HUES64 (cell line): ENCODE measurements at regions not wholly inside any gene's neighbourhood (a gene's known extent, or its start where the extent isn't known, plus 50 kb on each side); places are given as distances from the start of the nearest gene placed in this dataset.
"Not testable (repeated sequence)": the region's sequence is repeated elsewhere in the genome, so short reads cannot be mapped to it uniquely, and the experiment has no call there.

ENCODE experiments used
- H3K27ac ChIP-seq: 2 replicates; pipeline ENCODE4 v1.7.0; 2013; ENCODE audit warnings: low read depth, low read length, inconsistent platforms
- H3K27me3 ChIP-seq: 2 replicates; pipeline ENCODE4 v1.6.1; 2013; ENCODE audit warnings: mild to moderate bottlenecking, low read length; ENCODE audit not compliant: insufficient read depth
- H3K36me3 ChIP-seq: 2 replicates; pipeline ENCODE4 v1.6.1; 2013; ENCODE audit warnings: mild to moderate bottlenecking, low read length; ENCODE audit not compliant: insufficient read depth
- H3K4me1 ChIP-seq: 2 replicates; pipeline ENCODE4 v1.6.1; 2013; ENCODE audit warnings: mild to moderate bottlenecking, low read length, moderate library complexity; ENCODE audit not compliant: insufficient read depth
- H3K4me3 ChIP-seq: 2 replicates; pipeline ENCODE4 v1.5.1; 2013; ENCODE audit warnings: mild to moderate bottlenecking, low read length, moderate library complexity
- H3K9ac ChIP-seq: 2 replicates; pipeline ENCODE4 v1.6.1; 2013; ENCODE audit warnings: mild to moderate bottlenecking, low read depth, low read length
- H3K9me3 ChIP-seq: 2 replicates; pipeline ENCODE4 v1.6.1; 2013; ENCODE audit warnings: low read depth, low read length; ENCODE audit not compliant: insufficient read depth
- WGBS: fragments of 150-250, 120-280 bp; methylation state at CpG from one replicate; pipeline ENCODE4 v1.1.7; 2013; ENCODE audit warnings: missing lambda C conversion rate; 5-methylcytosine and 5-hydroxymethylcytosine counted together

- no peaks in the 10 kb centered on the region for H3K9me3 ChIP-seq
- no peaks in the 10 kb centered on the region for H3K4me1 ChIP-seq
- no peaks in the 10 kb centered on the region for H3K36me3 ChIP-seq
- no peak overlapping the region for H3K27ac ChIP-seq
- 97% methylated on average over 4 of the region's 4 CpGs for WGBS
- H3K4me3 ChIP-seq: no peak overlapping the region
- H3K27me3 ChIP-seq: no peaks in the 10 kb centered on the region
- H3K9ac ChIP-seq: no peak overlapping the region
Measured at GRCh38 chr5:110869927-110870326, 131.1 kb downstream of the SLC25A46 start.

GRCh38 chr5:110872200-110872599, 133.4 kb downstream of the SLC25A46 start:
- Histone ChIP-seq H3K36me3 (no peaks in the 10 kb centered on the region), H3K27ac (no peak overlapping the region), H3K27me3 (no peaks in the 10 kb centered on the region), H3K9me3 (no peaks in the 10 kb centered on the region), H3K4me1 (no peaks in the 10 kb centered on the region), H3K9ac (no peak overlapping the region), H3K4me3 (no peak overlapping the region)
- 94% methylated on average over 15 of the region's 15 CpGs for WGBS

GRCh38 chr5:110872963-110873362, 134.2 kb downstream of the SLC25A46 start:
- H3K9me3 ChIP-seq: no peaks in the 10 kb centered on the region
- H3K9ac ChIP-seq: no peak overlapping the region
- no peak overlapping the region for H3K4me3 ChIP-seq
- no peaks in the 10 kb centered on the region for H3K27me3 ChIP-seq
- H3K27ac ChIP-seq: no peak overlapping the region
- H3K36me3 ChIP-seq: no peaks in the 10 kb centered on the region
- WGBS: 97% methylated on average over 7 of the region's 7 CpGs
- no peaks in the 10 kb centered on the region for H3K4me1 ChIP-seq

GRCh38 chr5:110873773-110874437, 135.1 kb downstream of the SLC25A46 start:
- H3K27ac ChIP-seq: no peak overlapping the region
- no peaks in the 10 kb centered on the region for H3K9me3 ChIP-seq
- 50% methylated on average over 2 of the region's 3 CpGs for WGBS

GRCh38 chr5:110875115-110875514, 136.3 kb downstream of the SLC25A46 start:
- not testable (repeated sequence) for H3K27ac ChIP-seq, H3K9me3 ChIP-seq, H3K27me3 ChIP-seq, H3K4me3 ChIP-seq, H3K4me1 ChIP-seq, H3K36me3 ChIP-seq, H3K9ac ChIP-seq

More at GRCh38 chr5:110873773-110874437, 135.1 kb downstream of the SLC25A46 start:
- Histone ChIP-seq H3K36me3 (no peaks in the 10 kb centered on the region), H3K4me3 (no peak overlapping the region), H3K9ac (no peak overlapping the region), H3K27me3 (no peaks in the 10 kb centered on the region), H3K4me1 (no peaks in the 10 kb centered on the region)

GRCh38 chr5:110878115-110878514, 139.3 kb downstream of the SLC25A46 start:
- Histone ChIP-seq H3K4me3 (no peak overlapping the region), H3K9ac (no peak overlapping the region), H3K4me1 (no peaks in the 10 kb centered on the region), H3K36me3 (no peaks in the 10 kb centered on the region), H3K9me3 (no peaks in the 10 kb centered on the region), H3K27ac (no peak overlapping the region), H3K27me3 (no peaks in the 10 kb centered on the region)

GRCh38 chr5:110879675-110880074, 140.9 kb downstream of the SLC25A46 start:
- Histone ChIP-seq H3K27me3 (no peaks in the 10 kb centered on the region), H3K4me1 (no peaks in the 10 kb centered on the region), H3K27ac (no peak overlapping the region), H3K4me3 (no peak overlapping the region), H3K9ac (no peak overlapping the region), H3K36me3 (no peaks in the 10 kb centered on the region), H3K9me3 (no peaks in the 10 kb centered on the region)
- WGBS: 90% methylated on average over 4 of the region's 4 CpGs

GRCh38 chr5:110880413-110880812, 141.6 kb downstream of the SLC25A46 start:
- no peak overlapping the region for H3K4me3 ChIP-seq
- H3K36me3 ChIP-seq: no peaks in the 10 kb centered on the region
- WGBS: 95% methylated on average over 2 of the region's 2 CpGs
- H3K9ac ChIP-seq: no peak overlapping the region
- H3K9me3 ChIP-seq: no peaks in the 10 kb centered on the region
- H3K27me3 ChIP-seq: no peaks in the 10 kb centered on the region
- H3K27ac ChIP-seq: no peak overlapping the region
- H3K4me1 ChIP-seq: no peaks in the 10 kb centered on the region

GRCh38 chr5:110884005-110884404, 145.2 kb downstream of the SLC25A46 start:
- WGBS: 95% methylated on average over 2 of the region's 2 CpGs
- Histone ChIP-seq H3K9me3 (no peaks in the 10 kb centered on the region), H3K36me3 (no peaks in the 10 kb centered on the region), H3K27ac (no peak overlapping the region), H3K27me3 (no peaks in the 10 kb centered on the region), H3K4me3 (no peak overlapping the region), H3K4me1 (no peaks in the 10 kb centered on the region), H3K9ac (no peak overlapping the region)

- not testable (repeated sequence) for H3K4me3 ChIP-seq, H3K36me3 ChIP-seq, H3K9me3 ChIP-seq, H3K4me1 ChIP-seq, H3K9ac ChIP-seq, H3K27ac ChIP-seq, H3K27me3 ChIP-seq
- 94% methylated on average over 2 of the region's 3 CpGs for WGBS
Measured at GRCh38 chr5:110887170-110887569, 148.4 kb downstream of the SLC25A46 start.

GRCh38 chr5:110893854-110894483, 155.2 kb downstream of the SLC25A46 start:
- H3K4me1 ChIP-seq: not testable (repeated sequence)

GRCh38 chr5:110894805-110895204, 156.0 kb downstream of the SLC25A46 start:
- H3K9me3 ChIP-seq: no peaks in the 10 kb centered on the region
- H3K4me3 ChIP-seq: no peak overlapping the region
- peaks cover 8% of the 10 kb centered on the region; the same call in 1 of the 2 replicates for H3K4me1 ChIP-seq
- H3K36me3 ChIP-seq: no peaks in the 10 kb centered on the region
- no peak overlapping the region for H3K9ac ChIP-seq
- no peaks in the 10 kb centered on the region for H3K27me3 ChIP-seq
- no peak overlapping the region for H3K27ac ChIP-seq
- WGBS: 95% methylated on average over 7 of the region's 8 CpGs

More at GRCh38 chr5:110893854-110894483, 155.2 kb downstream of the SLC25A46 start:
- H3K9me3 ChIP-seq, H3K36me3 ChIP-seq, H3K27me3 ChIP-seq, H3K27ac ChIP-seq, H3K4me3 ChIP-seq, H3K9ac ChIP-seq: not testable (repeated sequence)
- 97% methylated on average over 36 of the region's 36 CpGs for WGBS
